ENCODE measurements at regions not wholly inside any gene's neighbourhood (a gene's known extent, or its start where the extent isn't known, plus 50 kb on each side); places are given as distances from the start of the nearest gene placed in this dataset.

GRCh38 chr2:226605642-226606041 is 194.0 kb downstream of the IRS1 start:
- H3K9me3 Mint-ChIP-seq = no peaks in the 10 kb centered on the region
- Histone ChIP-seq H3K27me3 (ENCODE audit: insufficient read depth) (no peaks in the 10 kb centered on the region), H2AFZ (no peak overlapping the region), H3K9me2 (ENCODE audit: insufficient read depth) (peaks cover 4% of the 10 kb centered on the region; the same call in 1 of the 2 replicates), H3K27ac (ENCODE audit: low read depth) (no peak overlapping the region), H3K4me2 (no peak overlapping the region), H3K4me3 (no peak overlapping the region), H3K79me2 (replicated peaks; ENCODE audit: insufficient read depth) (no peaks in the 10 kb centered on the region), H3K36me3 (ENCODE audit: insufficient read depth) (no peaks in the 10 kb centered on the region), H3K4me1 (ENCODE audit: insufficient read depth) (peaks cover 1% of the 10 kb centered on the region), H3F3A (replicated peaks; ENCODE audit: low read depth) (no peaks in the 10 kb centered on the region), H4K20me1 (replicated peaks; ENCODE audit: insufficient read depth) (no peaks in the 10 kb centered on the region)
- TF ChIP-seq REST (IDR thresholded peaks at IDR 0.05; ENCODE audit: unreplicated experiment) = no peak
- no peak for TF ChIP-seq ZNF462 (CRISPR knock-in tag; IDR thresholded peaks at IDR 0.05)
- no peak for TF ChIP-seq NANOG (IDR thresholded peaks at IDR 0.05; ENCODE audit: borderline replicate concordance)
- TF ChIP-seq JUNB (IDR thresholded peaks at IDR 0.05; ENCODE audit: unreplicated experiment) = no peak
- ATAC-seq = no peak
- DNase-seq (ENCODE audit: low spot score) = no peak
- no peak overlapping the region for H3K27ac Mint-ChIP-seq
- H3K4me3 Mint-ChIP-seq = no peak overlapping the region
- peaks cover 3% of the 10 kb centered on the region; the same call in 1 of the 3 replicates for H3K4me1 Mint-ChIP-seq
- no peaks in the 10 kb centered on the region for H3K27me3 Mint-ChIP-seq (ENCODE audit: insufficient read depth, low read depth, poor library complexity)
- H3K36me3 Mint-ChIP-seq (ENCODE audit: low read depth) = no peaks in the 10 kb centered on the region
